Activated CD4-positive, CD25-positive, alpha-beta regulatory T cell treated with anti-CD3 and anti-CD28 coated beads, Interleukin-2, amount 50 U/mL, for 24 hours (primary cell): ENCODE measurements at regions not wholly inside any gene's neighbourhood (a gene's known extent, or its start where the extent isn't known, plus 50 kb on each side); places are given as distances from the start of the nearest gene placed in this dataset.

Source experiments
- ATAC-seq, 2 donors: fragments of 150-1000 bp; cut with Tn5 transposase; one replicate each; pipeline ENCODE4 v1.10.0; 2021; ENCODE audit warnings: mild to moderate bottlenecking in 1 of 2, moderate library complexity in 1 of 2

DNA sequence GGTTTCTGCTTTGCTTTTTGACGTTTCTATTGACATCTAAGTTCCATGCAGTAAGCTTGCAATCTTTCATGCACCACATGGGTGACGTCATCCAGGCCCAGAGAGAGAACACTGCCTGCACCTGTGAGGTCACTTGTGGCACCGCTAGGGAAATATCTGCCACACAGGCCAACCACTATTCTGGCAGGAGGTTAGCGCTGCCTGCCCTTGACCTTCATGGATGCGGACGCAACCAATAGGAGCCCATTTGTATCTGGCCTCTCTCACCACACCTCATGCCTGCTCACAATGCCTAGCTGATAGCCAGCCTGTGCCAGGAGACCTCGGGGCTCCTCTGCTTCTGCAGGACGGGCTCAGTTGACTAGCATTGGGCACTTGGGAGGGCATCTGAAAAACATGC, 55.8 kb upstream of the PRR23E start:
- ATAC-seq = no peak

GRCh38 chr3:127137757-127138536, 55.0 kb upstream of the PRR23E start:
- no peak for ATAC-seq

DNA sequence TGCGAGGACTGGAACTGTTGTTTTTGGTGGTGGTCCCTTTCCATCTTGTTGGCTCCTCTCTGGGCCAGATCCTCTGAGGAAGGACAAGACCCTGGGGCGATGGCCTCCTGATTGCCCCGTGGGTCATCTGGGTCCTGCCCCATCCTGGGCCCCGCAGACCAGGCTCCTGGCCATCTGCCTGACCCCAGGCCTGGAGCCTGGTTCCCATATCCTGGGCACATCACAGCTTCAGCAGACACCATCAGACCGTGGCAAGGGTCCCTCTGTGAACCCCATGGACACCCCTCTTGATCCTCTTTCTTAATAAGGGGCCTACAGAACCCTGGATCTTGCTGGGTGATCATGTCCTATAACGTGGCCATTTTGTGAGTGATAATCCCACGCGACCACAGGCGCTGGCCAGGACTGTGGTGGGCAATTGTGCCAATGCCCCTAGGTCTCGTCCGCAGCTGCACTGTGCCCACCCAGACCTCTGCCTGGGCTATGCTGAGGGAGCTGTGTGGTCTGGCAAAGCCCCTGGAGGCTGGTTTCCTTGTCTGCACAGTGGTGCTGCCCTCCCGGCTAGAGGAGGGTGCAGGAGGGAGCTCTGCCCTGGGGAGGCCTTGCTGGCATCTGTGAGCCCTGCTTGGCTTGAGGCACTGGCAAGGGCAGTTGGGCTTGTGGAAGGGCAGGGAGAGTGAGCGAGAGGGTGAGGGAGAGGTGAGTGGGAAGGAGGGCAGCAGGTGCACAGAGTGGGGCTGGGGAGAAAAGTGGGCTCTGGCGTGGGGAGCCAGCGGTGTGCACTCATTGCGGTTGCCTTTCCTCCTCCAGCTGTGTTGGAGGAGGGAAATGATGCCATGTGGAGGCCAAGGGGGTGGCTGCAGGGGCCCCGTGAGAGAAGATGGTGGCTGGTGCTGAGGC, 53.1 kb upstream of the PRR23E start:
- ATAC-seq = no peak

GRCh38 chr3:127140501-127141460, 52.1 kb upstream of the PRR23E start:
- no peak for ATAC-seq

DNA sequence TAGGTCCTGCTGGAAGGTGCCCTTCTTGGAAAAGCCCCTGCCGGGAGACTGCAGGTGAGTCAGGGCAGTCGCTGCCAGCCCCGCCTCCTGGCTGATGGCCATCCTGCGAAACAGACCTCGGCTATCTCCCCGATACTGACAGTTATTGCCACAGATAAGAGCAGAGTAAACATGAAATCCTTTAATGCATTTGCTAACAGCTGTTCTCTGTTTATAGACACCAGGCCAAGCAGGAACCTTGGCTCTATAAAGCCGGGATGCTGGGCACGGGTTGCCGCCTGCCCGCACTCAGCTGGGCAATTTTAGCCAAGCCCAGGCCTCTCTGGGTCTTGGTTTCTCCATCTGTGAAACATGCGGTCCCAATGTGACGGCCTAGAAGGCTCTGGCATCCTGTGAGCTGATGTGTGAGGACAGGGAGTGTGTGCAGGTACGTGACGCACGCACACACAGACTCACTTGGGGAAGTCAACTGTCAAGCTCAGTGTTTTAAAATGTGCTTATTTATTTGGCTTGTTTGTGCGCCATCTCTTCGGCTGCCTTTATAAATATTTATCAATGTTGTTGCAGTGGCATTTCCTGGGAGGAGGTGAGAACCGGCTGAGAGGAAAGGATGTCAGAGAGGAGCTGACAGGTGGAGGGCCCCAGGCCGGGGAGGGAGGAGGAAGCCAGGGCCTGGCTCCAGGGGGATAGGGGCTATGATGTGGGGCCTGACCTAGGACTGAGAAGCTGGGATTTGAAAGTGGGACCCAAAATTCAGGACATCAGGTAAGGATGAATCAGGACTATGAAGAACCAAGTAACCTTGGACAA, 50.8 kb upstream of the PRR23E start:
- no peak for ATAC-seq
